ENCODE measurements at regions not wholly inside any gene's neighbourhood (a gene's known extent, or its start where the extent isn't known, plus 50 kb on each side); places are given as distances from the start of the nearest gene placed in this dataset.

DNA sequence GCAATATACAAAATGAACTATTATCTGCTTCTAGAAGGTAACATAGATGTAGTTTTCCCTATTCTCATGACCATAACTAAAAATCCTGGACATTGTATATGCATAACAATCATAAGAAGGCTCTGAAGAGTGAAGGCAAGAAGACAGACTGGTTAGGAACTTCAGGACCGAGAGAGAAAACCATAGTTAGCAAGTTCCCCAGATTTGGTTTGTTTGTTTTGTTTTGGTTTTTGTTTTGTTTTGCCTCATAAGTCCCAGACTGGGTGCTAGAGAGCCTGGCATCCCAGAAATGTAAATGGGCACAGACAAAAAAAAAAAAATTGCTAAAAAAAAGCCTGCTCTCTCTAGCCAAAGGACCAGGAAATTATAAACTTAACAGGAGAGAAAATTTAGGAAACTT, 192.2 kb upstream of the FBXO11 start:
- RAD21 ChIA-PET (ENCODE audit: low non-redundant PET in 1 of 2, low total read pairs in 2 of 2, uncharacterized antibody in 2 of 2, unreplicated experiment in 2 of 2) = no interaction called here

More for the DNA sequence above, 192.2 kb upstream of the FBXO11 start:
- Histone ChIP-seq H3K27ac (ENCODE audit: low read depth, low read length) (no peak overlapping the region), H3K9ac (ENCODE audit: low read length) (no peak overlapping the region), H3K4me3 (replicated peaks in 1 of 2; ENCODE audit: low read depth in 1 of 2, low read length in 2 of 2) (no peak overlapping the region), H2AFZ (ENCODE audit: low read depth, low read length, poor library complexity, severe bottlenecking) (no peak overlapping the region), H3K9me2 (ENCODE audit: insufficient read depth) (no peaks in the 10 kb centered on the region), H3K9me3 (ENCODE audit: control insufficient read depth in 1 of 2, insufficient read depth in 1 of 2, low read depth in 1 of 2, low read length in 2 of 2) (no peaks in the 10 kb centered on the region), H3K4me1 (ENCODE audit: control insufficient read depth in 1 of 2, insufficient read depth in 2 of 2, low read length in 2 of 2) (no peaks in the 10 kb centered on the region), H3K79me2 (ENCODE audit: insufficient read depth, low read length) (no peaks in the 10 kb centered on the region), H3K36me3 (ENCODE audit: control insufficient read depth in 1 of 2, insufficient read depth in 2 of 2, low read length in 2 of 2) (no peaks in the 10 kb centered on the region), H4K20me1 (ENCODE audit: insufficient read depth) (no peaks in the 10 kb centered on the region), H3K27me3 (ENCODE audit: insufficient read depth, low read length) (no peaks in the 10 kb centered on the region), H3K4me2 (ENCODE audit: low read length) (no peak overlapping the region)
- intact Hi-C loops (cut with micrococcal nuclease) = no loop called here
- ATAC-seq (no peak), DNase-seq (ENCODE audit: low read depth, low spot score) (no peak)
- no TSS peak for BruUV-seq (replicated peaks)
- ChIA-PET POLR2A (no interaction called here), CTCF (no interaction called here)
- TF ChIP-seq CEBPB (IDR thresholded peaks at IDR 0.05; ENCODE audit: low read depth) = no peak
- TF ChIP-seq, protein P1, sequence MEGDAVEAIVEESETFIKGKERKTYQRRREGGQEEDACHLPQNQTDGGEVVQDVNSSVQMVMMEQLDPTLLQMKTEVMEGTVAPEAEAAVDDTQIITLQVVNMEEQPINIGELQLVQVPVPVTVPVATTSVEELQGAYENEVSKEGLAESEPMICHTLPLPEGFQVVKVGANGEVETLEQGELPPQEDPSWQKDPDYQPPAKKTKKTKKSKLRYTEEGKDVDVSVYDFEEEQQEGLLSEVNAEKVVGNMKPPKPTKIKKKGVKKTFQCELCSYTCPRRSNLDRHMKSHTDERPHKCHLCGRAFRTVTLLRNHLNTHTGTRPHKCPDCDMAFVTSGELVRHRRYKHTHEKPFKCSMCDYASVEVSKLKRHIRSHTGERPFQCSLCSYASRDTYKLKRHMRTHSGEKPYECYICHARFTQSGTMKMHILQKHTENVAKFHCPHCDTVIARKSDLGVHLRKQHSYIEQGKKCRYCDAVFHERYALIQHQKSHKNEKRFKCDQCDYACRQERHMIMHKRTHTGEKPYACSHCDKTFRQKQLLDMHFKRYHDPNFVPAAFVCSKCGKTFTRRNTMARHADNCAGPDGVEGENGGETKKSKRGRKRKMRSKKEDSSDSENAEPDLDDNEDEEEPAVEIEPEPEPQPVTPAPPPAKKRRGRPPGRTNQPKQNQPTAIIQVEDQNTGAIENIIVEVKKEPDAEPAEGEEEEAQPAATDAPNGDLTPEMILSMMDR (IDR thresholded peaks at IDR 0.05 in 2 of 3, conservative IDR thresholded peaks at IDR 0.05 in 1 of 3; ENCODE audit: borderline replicate concordance in 1 of 3, insufficient read depth in 1 of 3, low read depth in 2 of 3, low read length in 2 of 3) = no peak
- TF ChIP-seq CBX3 (IDR thresholded peaks at IDR 0.05; ENCODE audit: low read depth) = no peak
- no peak for TF ChIP-seq SP1 (IDR thresholded peaks at IDR 0.05; ENCODE audit: low read depth)
- TF ChIP-seq EZH2phosphoT487 (IDR thresholded peaks at IDR 0.05; ENCODE audit: borderline replicate concordance) = no peak
- no peak for TF ChIP-seq ZBTB33 (IDR thresholded peaks at IDR 0.05; ENCODE audit: extremely low read depth, insufficient replicate concordance, low read length)
- no peak for TF ChIP-seq TCF7L2 (IDR thresholded peaks at IDR 0.05; ENCODE audit: borderline replicate concordance, extremely low read depth, insufficient read depth, insufficient read length)
- no peak for TF ChIP-seq SIN3A (IDR thresholded peaks at IDR 0.05; ENCODE audit: low read depth)
- TF ChIP-seq, protein P2, sequence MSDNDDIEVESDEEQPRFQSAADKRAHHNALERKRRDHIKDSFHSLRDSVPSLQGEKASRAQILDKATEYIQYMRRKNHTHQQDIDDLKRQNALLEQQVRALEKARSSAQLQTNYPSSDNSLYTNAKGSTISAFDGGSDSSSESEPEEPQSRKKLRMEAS (IDR thresholded peaks at IDR 0.05) = no peak
- no peak for TF ChIP-seq ELF1 (IDR thresholded peaks at IDR 0.05; ENCODE audit: borderline replicate concordance, low read depth)
- no peak for TF ChIP-seq YY1 (IDR thresholded peaks at IDR 0.05; ENCODE audit: extremely low read depth, insufficient replicate concordance, low read depth, low read length)
- no peak for TF ChIP-seq POLR2A (IDR thresholded peaks at IDR 0.05; ENCODE audit: borderline replicate concordance, extremely low read depth, insufficient read depth, insufficient read length)
- no peak for TF ChIP-seq FOSL1 (IDR thresholded peaks at IDR 0.05; ENCODE audit: low read depth)
- TF ChIP-seq ATF3 (IDR thresholded peaks at IDR 0.05) = no peak
- no peak for TF ChIP-seq EGR1 (IDR thresholded peaks at IDR 0.05; ENCODE audit: low read depth)
- no peak for TF ChIP-seq POLR2AphosphoS5 (IDR thresholded peaks at IDR 0.05; ENCODE audit: low read depth, low read length)
- TF ChIP-seq RAD21 (IDR thresholded peaks at IDR 0.05; ENCODE audit: low read depth) = no peak
- TF ChIP-seq ZFX (IDR thresholded peaks at IDR 0.05) = no peak
- TF ChIP-seq, protein P3, sequence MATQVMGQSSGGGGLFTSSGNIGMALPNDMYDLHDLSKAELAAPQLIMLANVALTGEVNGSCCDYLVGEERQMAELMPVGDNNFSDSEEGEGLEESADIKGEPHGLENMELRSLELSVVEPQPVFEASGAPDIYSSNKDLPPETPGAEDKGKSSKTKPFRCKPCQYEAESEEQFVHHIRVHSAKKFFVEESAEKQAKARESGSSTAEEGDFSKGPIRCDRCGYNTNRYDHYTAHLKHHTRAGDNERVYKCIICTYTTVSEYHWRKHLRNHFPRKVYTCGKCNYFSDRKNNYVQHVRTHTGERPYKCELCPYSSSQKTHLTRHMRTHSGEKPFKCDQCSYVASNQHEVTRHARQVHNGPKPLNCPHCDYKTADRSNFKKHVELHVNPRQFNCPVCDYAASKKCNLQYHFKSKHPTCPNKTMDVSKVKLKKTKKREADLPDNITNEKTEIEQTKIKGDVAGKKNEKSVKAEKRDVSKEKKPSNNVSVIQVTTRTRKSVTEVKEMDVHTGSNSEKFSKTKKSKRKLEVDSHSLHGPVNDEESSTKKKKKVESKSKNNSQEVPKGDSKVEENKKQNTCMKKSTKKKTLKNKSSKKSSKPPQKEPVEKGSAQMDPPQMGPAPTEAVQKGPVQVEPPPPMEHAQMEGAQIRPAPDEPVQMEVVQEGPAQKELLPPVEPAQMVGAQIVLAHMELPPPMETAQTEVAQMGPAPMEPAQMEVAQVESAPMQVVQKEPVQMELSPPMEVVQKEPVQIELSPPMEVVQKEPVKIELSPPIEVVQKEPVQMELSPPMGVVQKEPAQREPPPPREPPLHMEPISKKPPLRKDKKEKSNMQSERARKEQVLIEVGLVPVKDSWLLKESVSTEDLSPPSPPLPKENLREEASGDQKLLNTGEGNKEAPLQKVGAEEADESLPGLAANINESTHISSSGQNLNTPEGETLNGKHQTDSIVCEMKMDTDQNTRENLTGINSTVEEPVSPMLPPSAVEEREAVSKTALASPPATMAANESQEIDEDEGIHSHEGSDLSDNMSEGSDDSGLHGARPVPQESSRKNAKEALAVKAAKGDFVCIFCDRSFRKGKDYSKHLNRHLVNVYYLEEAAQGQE (IDR thresholded peaks at IDR 0.05; ENCODE audit: low read depth) = no peak
